Fibroblast of skin of abdomen (primary cell): ENCODE measurements at regions not wholly inside any gene's neighbourhood (a gene's known extent, or its start where the extent isn't known, plus 50 kb on each side); places are given as distances from the start of the nearest gene placed in this dataset.

Source experiments
- DNase-seq: peaks from one replicate; pipeline ENCODE4 v3.0.0-alpha.2; 2013

DNA sequence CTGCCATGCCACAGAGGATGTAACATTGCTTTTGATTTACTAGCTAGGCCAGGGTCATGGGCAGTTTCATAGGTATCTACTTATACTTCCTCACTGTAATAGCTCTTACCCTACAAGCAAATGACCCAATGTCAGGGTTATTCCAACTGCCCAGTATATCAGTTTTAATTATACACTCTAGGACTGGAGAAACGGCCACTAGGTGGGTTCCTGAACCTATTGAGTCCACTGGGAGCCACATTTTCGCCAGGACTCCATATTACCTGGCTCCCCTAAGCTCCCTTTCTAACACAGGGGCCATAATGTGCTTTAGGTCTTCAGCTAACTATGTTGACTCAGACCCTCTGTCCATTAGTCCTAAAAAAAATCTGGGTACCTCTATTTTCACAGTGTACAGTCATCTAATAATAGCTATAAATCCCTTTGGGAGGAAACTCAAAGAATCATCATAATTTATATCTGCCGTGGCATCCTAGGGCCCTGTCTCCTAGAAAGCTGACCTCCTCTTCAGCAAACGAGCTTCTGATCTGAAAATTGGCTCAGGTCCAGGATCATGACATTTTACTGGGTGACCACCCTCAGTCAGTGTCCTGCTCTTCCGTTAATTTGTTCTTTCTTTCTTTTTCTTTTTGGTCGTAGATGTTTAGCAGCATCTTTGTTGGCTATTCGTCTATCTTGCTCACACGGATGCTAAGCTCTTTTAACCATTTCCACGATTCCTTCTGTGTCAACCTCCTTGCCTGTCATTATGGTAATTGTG lies 244.3 kb downstream of the FAM76B start:
- DNase-seq: no peak

DNA sequence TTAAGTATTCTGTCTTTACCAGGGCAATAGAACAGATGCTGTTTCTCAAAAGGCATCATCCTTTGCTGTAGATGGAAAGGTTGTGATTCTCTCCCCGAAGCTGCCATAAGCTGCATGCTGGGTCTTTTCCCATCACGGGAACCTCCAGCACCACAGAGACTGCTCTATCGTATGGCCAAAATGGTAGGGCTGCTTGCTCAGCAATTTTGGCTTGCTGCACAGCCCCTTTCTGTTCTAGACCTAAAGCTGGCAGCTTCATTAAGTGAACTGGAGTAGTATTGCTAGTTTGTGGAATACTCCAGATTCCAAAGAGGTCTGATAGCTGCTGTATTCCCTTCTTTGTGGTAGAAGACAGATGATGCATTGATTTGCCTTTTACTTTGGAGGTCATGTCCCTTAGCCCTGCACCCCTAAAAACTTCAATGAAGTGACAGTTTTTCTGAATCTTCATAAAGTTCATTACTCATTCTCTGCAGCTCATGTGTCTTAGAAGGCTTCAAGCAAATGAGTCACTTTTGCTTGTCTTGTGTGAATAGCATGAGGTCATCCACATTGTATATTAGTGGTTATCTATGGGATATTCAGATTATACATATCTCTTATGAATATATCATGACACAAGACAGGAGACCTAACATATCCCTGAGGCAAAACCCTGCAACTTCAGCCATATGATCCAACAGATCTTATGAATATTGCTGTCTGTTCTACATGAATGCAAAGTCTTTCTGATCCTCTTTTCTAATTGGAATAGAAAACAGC lies 245.3 kb downstream of the FAM76B start:
- peak; percentile 85 for DNase-seq

DNA sequence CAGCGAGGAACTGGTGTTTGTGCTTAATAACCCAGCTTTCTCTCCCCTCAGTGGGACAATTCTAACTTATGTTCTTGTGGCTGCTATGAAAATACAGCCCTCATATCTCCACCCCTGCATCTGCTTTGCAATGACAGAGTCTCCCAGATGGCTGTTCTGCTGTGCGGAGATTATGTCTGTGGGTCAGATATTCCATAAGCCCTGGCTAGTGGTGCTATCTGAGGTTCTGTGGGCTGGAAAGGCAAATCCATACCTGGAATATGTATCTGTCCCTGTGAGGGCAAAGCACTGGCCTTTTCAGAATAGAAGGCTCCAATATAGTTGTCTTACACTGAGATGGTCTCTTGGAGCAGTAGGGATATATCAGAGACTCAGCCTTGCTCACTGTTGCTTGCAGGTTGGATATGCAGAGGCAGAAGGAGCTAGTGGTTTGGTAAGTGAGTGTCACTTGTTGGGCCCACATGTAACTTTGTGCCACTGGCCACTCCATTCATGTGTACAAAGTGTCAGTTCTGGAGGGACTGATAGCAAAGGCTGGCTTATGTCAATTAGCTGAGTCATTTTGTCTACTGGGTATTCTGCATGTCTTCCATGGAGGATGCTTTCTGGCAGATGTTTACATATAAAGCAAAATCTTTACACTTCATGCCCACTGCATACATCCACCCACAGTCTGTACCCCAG lies 246.6 kb downstream of the FAM76B start:
- DNase-seq: no peak

DNA sequence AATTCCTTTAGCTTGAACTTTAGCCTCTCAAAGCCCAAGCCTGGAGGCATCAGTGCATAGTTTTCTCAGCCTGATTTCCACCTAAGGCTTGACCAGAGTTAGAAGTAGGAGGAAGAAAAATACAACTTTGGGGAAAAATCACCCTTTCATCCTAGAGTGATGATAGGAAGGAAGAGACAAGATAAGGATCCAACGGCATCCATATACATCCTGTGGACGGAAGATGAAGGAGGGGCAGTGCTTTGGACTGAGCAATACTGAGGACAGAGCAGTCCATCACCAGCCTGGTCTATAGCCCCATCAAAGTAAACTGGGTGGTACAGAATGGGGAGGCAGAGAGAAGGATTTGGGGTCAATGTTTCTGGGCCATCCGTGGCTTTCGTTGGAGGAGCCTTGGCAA lies 247.9 kb downstream of the FAM76B start:
- DNase-seq: no peak

DNA sequence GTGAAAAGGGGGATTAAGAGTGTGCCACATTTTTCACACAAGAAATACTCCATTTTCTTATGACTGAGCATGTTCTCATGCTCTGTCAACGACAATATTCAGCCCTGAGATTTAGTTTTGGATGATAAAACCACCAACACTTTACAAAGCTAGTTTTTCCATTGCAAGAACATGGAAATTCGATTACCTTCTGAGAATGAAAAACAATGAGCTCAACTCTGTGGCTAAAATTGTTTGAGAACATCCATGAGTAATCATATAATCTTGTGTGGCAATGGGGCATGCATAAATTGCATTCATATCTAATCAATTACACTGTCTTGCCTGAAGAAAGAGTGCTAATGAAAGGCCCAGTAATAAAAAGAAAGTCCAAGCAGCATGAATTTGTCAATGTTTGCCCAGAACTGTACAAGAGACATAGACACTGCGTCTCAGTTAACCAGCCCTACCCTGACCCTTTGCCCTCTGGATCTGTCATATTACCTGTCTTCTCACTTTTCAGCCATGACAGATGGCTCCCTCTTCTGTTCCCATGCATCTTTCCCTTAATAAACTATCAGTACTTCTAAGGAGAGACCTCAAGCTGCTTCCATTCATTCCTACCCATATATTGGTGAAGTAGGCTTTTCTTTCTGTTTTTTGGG lies 253.4 kb downstream of the FAM76B start:
- DNase-seq: peak; percentile 65

- DNase-seq: no peak
Measured at GRCh38 chr11:95534809-95535208, 254.8 kb downstream of the FAM76B start.

DNA sequence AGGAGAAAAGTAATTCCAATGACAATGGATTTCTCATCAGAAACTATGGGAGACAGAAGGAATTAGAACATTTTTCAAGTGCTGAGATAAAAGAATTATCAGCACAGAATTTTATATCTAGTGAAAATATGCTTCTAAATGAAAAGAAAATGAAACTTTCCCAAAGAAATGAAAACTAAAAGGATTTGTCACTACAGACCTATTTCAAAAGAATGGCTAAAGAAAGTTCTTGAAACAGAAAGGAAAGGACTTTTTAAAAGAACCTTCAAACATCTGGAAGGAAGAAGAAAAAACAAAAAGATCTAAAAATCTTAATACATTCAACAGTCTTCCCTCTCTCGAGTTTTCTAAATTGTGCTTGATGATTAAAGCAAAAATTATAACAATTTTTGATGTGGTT lies 255.4 kb downstream of the FAM76B start:
- no peak for DNase-seq

DNA sequence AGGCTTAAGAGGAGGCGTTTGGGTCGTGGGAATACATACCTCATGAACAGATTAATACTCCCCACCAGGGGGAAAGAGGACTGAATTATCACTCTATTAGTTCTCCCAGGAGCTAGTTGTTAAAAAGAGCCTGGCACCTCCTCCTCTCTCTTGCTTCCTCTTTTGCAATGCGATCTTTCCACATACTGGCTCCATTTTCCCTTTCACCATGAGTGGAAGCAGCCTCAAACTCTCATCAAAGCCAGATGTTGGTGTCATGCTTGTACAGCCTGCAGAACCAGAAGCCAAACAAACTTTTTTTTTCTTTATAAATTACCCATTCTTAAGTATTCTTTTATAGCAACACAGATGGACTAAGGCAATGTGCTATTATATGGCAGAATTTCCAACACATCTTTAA lies 258.5 kb downstream of the FAM76B start:
- DNase-seq: peak; percentile 70

- no peak for DNase-seq
Measured at GRCh38 chr11:95524314-95525036, 265.1 kb downstream of the FAM76B start.

GRCh38 chr11:95522874-95523273 lies 266.7 kb downstream of the FAM76B start:
- peak; percentile 52 for DNase-seq

- no peak for DNase-seq
Measured at GRCh38 chr11:95521862-95522261, 267.7 kb downstream of the FAM76B start.

GRCh38 chr11:95521133-95521542 lies 268.4 kb downstream of the FAM76B start:
- peak; percentile 73 for DNase-seq

GRCh38 chr11:95520369-95521132 lies 269.0 kb downstream of the FAM76B start:
- DNase-seq: no peak

DNA sequence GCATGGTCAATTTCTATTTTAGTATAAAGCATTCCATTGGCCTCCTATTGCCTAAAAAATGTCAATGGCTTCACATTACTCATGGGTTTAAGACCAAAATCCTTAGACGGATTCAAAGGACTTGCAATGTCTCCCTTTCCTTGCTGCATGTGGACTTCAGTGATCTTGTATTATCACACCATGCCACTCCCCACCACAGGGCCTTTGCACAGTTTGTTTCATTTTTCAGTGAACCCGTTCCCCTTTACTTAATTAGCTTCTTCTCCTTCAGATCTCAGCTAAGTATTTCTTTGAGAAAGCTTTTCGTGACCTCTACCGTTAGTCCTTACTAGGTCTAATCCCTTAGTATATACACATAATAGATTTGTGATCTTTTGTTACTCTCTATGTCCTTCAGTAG lies 269.7 kb downstream of the FAM76B start:
- DNase-seq: no peak

DNA sequence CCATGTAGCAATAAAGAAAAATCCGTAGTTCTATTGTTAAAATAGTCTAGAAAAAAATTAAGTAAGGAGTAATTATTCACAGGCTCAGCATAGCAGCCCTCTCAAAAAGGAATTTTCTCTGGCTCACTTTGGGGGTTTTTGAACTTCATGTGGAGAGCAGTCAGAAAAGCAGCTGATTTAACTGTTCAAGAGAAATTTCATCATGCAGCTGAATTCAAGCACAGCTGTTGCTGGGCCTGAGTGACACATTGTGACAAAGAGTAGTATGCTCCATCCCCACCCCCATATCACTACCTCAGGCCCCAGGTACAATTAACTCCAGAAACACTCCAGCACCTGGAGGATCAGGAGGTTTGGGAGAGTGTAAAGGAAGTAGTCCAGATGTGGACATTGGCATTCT lies 272.1 kb downstream of the FAM76B start:
- DNase-seq: peak; percentile 81

DNA sequence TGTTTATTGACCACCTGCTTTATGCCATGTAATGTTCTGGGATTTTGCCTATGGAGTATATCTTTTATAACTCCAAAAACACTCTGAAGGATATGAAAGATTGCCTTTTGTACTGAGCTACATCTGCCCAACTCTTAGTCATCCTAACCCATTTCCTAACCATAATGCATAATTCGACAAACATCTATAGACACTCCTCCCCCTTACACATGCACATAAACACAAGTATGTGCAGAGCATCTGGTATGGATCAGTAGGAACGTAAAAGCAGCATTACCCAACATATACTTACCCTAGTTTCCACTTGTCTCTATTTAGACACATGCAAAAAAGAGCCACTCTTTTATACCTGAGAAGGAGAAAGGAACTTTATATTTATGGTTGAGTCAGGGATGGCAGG lies 272.8 kb downstream of the FAM76B start:
- peak; percentile 97 for DNase-seq

- DNase-seq: no peak
Measured at GRCh38 chr11:95516175-95516574, 273.4 kb downstream of the FAM76B start.

GRCh38 chr11:95515371-95515770 lies 274.2 kb downstream of the FAM76B start:
- peak; percentile 74 for DNase-seq

- no peak for DNase-seq
Measured at GRCh38 chr11:95514416-95515110, 275.0 kb downstream of the FAM76B start.

GRCh38 chr11:95512682-95513081 lies 276.9 kb downstream of the FAM76B start:
- peak; percentile 94 for DNase-seq

DNA sequence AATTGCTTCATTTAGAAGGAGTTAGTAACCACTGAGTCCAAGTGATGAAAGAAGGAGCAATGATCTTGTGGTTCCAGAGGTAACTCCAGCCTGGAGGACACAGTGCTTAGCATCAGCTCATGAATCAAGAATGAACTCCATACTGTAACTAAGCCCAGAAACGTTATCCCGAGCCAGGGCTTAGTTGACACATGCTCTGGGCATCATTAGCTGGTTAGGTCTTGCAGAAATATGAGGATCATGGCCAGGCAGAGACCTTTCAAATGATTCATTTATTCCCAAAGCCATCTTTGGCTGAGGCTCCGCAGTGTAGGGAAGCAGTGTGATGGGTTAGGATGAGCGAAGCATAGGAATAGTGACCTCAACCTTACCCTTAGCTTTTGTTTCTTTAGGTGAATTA lies 277.4 kb downstream of the FAM76B start:
- peak; percentile 97 for DNase-seq
